Right hindlimb (tissue), 1 donor: ENCODE measurements at regions not wholly inside any gene's neighbourhood (a gene's known extent, or its start where the extent isn't known, plus 50 kb on each side); places are given as distances from the start of the nearest gene placed in this dataset.

Experiments used
- DNase-seq: peaks from one replicate; pipeline ENCODE4 v3.0.0-alpha.2; 2018

GRCh38 chr17:79162012-79162963 lies 87.7 kb downstream of the ENGASE start:
- DNase-seq, result no peak

DNA sequence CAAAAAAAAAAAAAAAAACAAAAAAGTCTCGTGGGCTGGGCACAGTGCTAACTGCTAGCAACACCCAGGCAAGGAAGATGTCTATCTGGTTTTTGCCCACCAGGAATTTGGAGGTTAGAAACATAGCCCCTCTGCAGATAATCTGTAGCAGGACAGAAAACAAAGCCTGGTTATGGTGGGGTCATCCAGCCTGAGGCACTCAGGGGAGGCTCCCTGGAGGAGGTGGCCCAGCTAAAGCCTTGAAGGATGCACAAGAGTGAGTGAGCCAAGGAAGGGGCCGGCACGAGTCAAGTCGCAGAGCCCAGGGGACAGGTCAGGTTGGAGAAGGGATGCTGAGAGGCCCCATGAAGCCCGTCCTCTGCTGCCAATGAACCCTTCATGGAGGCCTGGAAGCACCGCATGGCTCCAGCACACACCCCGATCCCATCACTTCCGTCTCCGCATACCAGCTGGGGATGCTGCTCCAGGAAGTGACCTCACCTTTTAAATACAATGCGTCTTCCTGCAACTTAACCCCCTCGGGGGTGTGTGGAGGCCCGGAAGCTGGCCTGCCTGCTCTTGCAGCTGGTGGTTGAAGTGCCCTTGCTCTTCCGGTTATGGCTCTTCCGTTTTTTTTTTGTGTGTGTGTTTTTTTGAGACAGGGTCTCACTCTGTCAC lies 86.5 kb downstream of the ENGASE start:
- peak; percentile 60 for DNase-seq

GRCh38 chr17:79159926-79160325 lies 85.3 kb downstream of the ENGASE start:
- DNase-seq, result no peak

DNA sequence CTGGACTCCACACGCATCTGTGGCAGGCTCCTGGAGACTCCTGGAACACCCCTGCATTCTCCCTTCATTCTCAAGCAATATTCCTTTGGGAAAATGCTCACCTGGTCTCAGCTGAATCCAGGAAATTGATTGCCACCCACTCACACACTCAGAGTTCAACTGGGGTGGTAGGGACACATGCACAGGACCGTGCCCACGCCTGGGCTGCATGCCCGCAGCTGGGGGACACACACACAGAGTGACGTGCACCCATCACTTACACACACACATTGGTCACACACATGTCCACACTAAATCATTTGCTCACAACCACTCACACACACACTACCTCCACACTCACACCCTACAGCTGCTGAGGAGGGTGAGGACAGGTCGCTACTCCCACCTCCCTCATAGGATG lies 84.8 kb downstream of the ENGASE start:
- no peak for DNase-seq

- no peak for DNase-seq
Measured at GRCh38 chr17:79156463-79157095, 82.0 kb downstream of the ENGASE start.

DNA sequence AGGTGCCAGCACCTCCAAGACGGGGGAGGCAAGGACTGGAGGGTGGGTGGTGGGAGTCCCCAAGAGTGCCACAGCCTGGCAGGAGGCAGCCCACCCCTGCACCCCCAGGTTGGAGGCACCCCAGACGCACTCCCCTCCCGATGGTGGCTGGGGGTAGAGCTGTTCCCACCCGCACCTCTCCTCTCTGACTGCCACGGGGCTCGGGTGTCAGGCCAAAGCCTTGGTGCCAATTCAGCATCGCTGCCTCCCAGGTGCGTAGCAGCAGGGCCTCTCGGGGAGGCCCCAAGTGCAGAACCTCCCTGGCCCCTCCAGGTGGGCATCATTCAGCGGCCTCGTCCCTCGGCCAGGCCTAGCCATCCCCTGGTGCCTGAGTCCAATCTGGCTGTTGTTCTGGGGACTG lies 81.1 kb downstream of the ENGASE start:
- no peak for DNase-seq

DNA sequence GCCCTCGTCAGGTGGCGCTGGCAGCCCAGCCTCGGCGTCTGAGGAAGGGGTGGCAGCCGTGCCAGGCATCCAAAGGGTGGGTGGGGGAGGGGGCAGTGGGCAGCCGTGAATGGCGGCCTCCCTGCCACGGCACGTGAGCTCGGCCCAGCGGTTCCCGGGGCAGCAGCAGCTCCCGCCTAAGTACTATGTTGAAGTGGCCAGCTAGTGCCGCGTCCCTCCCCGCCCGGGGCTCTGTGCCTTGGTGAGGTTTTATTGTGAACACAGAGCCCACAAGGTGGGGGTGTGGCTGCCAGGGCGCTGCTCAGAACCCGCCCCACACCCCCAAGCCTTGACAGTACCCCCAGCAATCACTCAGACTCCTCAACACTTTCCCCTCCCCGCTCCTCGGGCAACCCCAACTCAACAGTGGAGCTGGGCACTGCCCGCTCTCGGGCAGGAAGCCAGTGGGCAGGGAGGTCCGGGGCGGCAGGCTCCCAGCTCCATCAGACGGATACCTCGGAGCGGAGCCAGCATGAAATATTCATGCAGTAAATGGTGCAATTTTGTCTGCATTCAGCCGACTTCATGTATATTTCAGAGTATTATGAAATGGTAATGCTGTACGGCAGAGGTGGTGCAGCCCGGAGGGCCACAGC lies 80.4 kb downstream of the ENGASE start:
- DNase-seq, result no peak

- DNase-seq, result no peak
Measured at GRCh38 chr17:79154446-79154845, 79.8 kb downstream of the ENGASE start.

GRCh38 chr17:79153367-79154130 lies 78.9 kb downstream of the ENGASE start:
- DNase-seq, result no peak

DNA sequence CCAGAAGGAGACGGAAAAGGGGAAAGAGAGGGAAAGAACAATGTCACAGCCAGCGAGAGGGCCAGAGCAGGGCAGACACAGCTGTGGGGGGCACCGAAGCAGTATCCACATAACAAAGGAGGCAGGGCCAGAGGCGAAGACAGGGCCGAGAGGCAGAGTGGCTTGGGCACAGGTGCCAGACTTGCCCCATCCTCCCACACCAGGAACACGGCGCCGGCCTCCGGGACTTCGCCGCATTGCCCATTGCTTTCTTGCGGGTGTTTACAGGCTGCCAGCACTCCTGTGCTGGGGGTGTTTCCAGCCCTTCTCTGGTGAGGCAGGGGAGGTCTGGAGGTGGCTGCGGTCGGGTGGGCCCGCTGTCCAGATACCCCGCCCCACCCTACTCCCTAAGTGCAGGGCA lies 78.0 kb downstream of the ENGASE start:
- DNase-seq, result no peak

DNA sequence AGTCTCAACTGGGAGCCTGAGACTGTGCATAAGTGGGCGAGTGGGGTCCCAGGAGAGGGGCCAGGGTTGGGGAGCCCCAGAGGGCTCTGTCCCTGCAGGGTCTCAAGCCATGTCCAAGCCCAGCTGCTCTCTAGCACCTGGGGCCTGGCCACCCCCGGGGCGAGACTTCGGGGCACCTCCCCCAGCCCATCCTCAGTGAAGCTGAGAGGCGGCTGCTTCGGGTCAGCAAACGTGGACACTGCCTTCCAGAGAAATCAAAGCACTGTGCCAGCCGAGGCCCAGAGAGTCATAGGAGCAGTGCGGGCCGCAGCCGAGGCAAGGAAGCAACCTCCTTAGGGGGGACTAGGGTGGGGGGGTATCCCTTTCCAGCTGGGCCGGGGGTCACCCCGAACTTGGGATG lies 77.5 kb downstream of the ENGASE start:
- DNase-seq, result no peak

DNA sequence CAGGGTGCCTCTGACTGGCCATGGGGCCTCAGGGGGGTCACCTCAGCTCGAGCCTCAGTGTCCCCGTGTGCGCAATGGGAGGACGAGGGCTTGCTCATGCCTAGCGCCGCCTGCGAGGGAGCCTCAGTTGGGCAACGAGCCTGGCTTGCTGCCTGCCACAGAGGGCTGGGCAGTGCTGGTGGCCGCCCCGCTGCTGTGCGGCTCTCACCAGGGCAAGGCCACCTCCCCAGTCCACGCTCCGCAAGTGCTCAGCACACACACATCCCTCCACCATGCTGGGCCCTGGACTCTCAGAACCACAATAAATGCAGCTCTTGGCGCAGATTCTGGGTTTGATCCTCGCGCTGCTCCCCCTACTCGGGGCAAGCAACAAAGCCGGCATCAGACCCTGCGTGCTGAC lies 76.2 kb downstream of the ENGASE start:
- DNase-seq, result no peak

DNA sequence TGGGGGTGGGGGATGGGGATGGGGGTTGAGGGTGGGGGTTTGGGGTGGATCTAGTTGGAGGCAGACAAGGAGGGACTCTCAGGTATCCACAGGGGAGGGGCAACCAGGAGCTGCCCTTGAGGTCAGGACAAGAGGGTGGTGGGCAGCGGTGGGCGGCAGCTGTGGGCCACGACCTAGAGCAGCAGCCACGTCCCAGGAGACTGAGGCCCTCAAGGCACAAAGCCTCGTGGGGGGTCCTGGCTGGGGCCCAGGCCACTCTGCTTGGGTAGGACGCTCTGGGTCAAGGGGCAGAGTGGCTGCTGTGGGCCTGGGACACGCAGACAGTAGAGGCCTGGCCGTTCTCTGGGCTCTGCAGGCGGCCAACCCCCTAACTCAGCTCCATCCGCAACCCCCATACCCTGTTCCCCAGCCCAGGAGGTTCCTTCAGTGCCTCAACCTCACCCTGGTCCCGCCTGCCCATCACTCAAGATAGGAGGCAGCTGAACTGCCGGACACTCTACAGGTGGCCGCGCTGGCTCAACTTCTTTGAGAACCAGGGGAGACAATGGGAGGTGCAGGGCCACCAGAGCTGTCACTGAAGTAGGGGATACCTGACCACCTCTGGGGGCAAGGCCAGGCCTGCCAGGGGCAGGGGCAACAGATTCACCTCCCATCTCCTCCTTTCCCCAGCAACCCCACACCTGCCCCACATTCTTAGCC lies 75.6 kb downstream of the ENGASE start:
- DNase-seq, result no peak

GRCh38 chr17:79148584-79148983 lies 74.0 kb downstream of the ENGASE start:
- no peak for DNase-seq

DNA sequence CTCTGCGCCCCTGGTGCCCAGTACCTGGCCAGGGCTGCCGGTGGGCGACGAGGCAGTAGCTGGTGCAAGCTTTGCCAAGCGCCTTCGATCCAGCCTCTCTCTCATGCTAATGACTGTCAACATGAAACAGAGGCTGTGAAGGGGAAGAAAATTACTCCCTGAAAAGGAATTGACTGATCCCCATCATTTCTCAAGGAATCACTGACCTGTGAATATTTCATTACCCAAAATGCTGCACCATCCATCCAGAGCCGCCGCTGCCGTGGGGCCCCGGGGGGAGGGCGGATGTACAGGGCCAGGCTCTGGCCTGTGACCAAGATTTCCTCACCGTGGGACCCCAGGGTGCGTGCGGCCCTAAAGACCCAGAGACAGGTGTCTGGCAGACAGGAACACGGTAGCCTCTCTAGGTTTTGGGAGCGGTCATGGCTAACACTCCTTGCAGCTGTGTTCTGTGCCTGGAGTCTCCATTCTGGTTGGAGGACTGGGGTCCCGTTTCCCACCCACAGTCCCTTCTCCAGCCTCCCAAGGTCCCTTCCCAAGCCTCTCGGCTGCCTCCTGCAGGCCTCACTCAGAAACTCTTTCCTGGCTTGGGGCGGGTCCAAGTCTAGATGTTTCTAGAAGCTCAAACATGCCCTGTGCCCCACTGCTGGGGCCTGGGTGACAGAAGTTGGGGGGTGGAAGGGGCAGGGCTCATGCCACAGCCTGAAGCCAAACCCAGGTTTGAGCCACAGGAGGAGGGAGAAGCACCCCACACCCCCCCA lies 73.3 kb downstream of the ENGASE start:
- DNase-seq, result no peak

DNA sequence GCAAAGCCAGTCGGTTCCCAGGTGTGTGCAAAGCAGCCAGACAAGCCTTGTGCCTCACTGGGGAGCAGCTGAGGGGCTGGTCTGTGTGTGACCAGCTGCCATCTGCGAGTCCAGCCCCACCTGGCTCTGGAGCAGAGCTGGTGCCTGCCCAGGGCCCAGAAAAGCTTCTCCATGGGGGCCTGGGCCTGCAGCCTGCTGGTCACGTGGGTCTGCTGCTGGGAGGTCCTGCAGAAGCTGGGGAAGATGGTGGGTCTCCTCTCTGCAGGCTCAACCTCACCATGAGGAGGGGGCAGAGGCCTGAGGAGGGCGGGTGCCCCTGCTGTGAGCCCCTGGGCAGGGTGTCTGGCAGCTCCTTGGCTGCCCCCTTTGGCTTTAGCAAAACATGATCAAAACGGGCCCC lies 71.9 kb downstream of the ENGASE start:
- DNase-seq, result no peak

GRCh38 chr17:79145548-79145947 lies 70.9 kb downstream of the ENGASE start:
- DNase-seq, result no peak

GRCh38 chr17:79144133-79144532 lies 69.5 kb downstream of the ENGASE start:
- no peak for DNase-seq

DNA sequence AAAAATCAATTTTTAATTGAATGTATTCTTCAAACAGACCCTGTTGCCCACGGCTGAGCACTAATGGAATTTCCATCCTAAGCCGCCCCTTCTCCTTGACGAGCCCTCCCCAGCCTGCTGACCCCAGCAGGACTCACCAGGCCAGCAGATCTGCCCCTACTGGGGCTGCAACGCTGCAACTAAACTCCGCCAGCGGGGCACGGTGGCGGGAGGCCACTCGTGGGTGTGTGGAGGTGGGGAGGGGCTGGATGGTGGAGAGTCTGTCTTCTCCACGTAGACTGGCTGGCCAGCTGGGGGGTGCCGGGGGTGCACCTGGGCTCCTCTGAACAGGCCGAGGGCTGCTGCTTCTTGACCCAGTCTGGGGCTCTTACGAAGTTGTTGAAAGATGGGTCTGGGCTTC lies 67.8 kb downstream of the ENGASE start:
- no peak for DNase-seq

DNA sequence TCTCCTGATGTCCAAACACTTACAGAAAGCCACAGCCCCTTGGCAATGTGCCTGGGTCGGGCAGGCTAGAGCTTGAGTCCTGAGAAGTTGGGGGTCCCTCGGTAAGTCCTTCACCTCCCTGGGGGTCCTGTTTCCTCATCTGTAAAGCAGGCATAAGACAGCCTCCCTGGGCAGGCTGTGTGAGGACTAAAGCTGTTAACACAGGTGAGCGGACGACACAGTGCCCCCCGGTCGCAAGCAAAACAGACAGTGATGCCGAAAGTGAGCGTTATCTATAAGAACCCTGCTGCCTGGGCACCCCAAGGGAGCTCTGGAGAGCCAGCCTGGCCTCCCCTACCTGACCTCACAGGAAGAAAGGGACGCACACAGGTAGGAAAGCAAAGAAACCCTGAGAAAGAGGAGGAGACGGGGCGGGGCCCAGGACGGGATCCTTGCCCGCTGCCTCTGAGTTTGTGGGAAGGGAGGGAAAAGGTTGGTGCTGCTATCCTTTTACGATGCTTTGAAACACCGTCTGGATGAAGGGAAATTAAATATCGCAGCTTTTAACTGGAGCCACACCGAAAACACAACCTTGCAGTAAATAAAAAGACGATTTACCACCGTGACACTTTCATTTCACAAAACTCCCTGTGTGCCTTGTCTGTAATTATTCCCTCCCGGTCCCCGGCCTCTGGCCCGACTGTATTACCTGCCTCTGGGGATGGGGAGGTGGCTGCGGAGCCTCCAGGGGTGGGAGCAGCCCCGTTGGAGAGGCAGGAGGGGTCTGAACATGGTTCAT lies 67.1 kb downstream of the ENGASE start:
- no peak for DNase-seq
